HG02870 (cell line): ENCODE measurements at regions not wholly inside any gene's neighbourhood (a gene's known extent, or its start where the extent isn't known, plus 50 kb on each side); places are given as distances from the start of the nearest gene placed in this dataset.

Experiments
- ATAC-seq: cut with Tn5 transposase; IDR thresholded peaks from one replicate; pipeline ENCODE4 v1.9.1; 2021; ENCODE audit warnings: mild to moderate bottlenecking, moderate library complexity; ENCODE audit not compliant: unreplicated experiment

DNA sequence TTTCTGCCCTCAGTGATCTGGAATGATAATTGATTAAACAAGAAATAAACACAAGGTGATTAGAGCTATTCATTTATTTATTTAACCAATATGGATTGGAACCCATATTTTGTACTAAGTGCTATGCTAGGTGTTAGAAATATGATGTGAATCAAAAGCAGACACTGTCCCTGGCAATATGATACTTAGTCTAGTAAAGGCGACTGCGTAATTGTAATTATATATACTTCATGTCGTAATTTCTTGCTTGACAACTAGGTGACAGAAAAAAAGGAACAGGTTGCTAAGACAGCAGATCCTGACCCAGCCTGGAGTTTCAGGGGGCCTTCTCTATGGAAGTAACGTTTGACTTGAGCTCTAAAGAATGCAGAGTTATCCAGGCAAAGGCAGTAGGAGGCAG is 236.5 kb upstream of the F9 start:
- ATAC-seq, result no peak

DNA sequence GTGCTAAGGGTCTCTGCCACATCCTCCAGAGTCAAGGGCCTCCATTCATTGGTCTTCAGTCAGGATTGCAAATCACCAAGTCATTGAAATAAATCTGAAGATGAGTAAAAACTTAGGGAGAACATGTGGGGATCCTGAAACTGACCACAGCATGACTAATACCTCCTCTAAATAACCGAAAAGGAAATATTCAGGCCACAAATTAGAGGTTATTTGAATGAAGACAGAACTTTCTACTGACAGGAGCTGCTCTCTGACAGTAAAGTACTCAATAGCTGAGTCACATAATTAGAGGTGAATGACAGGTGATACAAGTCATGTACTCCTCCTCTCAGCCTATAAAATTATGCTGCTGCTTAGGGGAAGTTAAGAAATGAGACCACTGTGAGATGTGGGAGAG is 240.2 kb upstream of the F9 start:
- ATAC-seq, result peak; percentile 89

DNA sequence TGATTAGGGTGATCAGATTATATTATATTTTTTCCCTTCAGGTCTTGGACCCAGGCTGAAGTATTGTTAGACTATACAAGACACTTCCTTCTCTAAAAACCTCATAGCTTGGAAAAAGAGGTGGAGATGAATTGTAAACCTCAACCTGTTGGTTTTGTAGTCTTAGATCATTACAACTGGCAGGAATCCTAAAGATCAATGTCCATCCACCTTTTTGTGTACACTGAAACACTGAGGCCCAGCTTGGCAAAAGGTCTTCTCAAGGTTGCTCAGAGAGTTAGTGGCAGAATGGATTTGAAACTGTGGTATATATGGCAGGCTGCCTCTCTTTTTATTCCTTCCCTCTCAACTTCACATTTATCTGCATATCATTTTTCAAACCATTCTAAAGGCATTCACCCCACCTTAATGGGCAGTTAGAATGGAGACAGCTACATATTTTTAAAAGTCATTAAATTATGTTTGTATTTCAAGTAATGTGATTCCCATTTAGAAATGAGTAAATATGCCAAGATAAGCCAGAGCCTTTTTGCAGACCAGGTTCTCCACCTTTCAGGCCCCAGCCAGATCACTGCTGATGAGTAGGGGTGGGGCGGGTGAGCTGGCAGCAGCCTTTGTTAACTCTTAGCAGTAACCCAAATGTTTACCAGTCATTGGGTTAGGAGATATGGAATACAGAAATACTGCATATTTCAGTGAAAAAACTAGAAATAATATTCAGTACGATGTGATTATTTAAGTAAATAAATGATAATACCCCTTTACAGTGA is 243.2 kb upstream of the F9 start:
- ATAC-seq, result no peak

GRCh38 chrX:139286342-139286741 is 244.2 kb upstream of the F9 start:
- no peak for ATAC-seq

GRCh38 chrX:139267851-139268250 is 262.7 kb upstream of the F9 start:
- no peak for ATAC-seq

DNA sequence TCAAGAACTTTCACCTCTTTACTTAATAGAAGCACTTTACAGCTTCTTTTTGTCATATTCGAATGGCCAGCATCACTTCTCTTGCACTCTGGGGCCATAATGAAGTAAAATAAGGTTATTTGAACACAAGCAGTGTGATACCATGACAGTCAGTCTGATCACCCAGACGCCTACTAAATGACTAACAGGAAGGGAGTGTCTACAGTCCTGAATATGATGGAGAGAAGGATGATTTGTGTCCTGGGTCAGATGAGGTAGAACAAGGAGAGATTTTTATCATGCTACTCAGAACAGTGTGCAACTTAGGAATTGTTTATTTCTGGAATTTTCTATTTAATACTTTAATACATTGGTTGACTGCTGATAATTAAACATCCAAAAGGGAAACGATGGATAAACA is 284.2 kb upstream of the F9 start:
- no peak for ATAC-seq

GRCh38 chrX:139237141-139237540 is 293.4 kb upstream of the F9 start:
- no peak for ATAC-seq

GRCh38 chrX:139234898-139235297 is 295.6 kb upstream of the F9 start:
- ATAC-seq, result no peak

GRCh38 chrX:139224953-139225665 is 305.4 kb upstream of the F9 start:
- ATAC-seq, result no peak

DNA sequence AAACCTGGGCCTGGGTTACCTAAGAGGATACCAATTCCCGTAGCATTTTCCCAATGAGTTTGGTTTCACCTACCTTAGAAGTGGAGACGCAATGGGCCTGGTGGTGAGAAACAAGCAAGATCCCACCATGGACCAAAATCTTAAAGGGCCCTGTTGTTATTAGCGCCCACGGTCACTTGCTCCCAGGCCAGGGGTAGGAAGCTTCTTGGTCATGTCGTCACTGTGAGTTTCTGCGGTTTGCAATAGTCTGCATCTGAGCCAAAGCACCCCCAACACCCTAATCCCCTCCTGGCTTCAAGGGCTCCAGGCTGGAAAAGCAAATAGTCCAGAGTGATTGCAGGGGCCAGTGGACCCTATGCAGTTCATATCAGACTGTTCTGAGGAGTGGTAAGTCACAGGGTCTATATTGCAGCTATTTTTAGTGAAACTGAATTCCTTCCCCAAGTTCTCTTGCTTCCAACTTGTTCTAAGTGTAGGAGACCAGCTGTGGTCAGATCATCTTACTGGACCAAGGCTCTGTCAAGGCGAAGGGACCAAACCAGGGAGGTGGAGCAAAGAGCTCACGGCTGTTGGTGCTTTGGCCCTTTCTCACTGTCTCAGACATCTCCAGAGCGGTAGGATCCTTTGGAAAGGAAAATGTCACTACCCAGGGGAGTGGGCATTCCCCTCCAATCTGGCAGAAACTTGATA is 307.9 kb upstream of the F9 start:
- ATAC-seq, result no peak

GRCh38 chrX:139213241-139213709 is 317.3 kb upstream of the F9 start:
- ATAC-seq, result no peak

DNA sequence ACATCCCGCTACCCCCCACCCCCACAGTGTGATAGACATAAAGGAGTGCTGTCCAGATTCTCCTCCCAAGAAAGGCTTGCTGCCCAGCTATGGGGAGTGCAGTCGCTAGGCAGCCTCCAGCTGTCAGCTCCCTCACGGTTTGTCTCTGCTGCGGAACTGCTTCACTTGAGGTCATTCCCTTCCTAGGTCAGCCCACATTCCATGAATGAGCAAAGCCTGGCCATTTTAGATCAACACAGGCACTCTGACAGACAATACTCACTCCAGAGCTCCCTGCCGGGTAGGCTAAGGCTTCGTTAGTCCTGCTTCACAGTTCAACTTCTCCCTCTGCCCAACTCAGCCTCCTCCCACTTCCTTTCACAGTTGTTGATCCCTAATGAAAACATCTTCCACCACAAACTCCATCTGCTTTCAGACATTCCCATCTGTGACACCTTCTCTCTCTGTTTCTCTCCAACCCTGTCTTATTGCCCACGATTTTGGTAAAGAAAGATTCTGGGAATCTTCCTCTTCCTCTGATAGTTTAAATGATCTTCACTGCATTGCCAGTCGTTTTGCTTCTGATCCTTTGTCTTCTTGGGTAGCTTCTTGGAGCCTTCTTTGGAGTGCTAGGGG is 318.9 kb upstream of the F9 start:
- ATAC-seq, result no peak

- no peak for ATAC-seq
These were observed 321.2 kb upstream of the F9 start for GRCh38 chrX:139209342-139209741.

GRCh38 chrX:139207655-139208054 is 322.9 kb upstream of the F9 start:
- ATAC-seq, result no peak

- no peak for ATAC-seq
These were observed 323.6 kb upstream of the F9 start for GRCh38 chrX:139206914-139207313.

DNA sequence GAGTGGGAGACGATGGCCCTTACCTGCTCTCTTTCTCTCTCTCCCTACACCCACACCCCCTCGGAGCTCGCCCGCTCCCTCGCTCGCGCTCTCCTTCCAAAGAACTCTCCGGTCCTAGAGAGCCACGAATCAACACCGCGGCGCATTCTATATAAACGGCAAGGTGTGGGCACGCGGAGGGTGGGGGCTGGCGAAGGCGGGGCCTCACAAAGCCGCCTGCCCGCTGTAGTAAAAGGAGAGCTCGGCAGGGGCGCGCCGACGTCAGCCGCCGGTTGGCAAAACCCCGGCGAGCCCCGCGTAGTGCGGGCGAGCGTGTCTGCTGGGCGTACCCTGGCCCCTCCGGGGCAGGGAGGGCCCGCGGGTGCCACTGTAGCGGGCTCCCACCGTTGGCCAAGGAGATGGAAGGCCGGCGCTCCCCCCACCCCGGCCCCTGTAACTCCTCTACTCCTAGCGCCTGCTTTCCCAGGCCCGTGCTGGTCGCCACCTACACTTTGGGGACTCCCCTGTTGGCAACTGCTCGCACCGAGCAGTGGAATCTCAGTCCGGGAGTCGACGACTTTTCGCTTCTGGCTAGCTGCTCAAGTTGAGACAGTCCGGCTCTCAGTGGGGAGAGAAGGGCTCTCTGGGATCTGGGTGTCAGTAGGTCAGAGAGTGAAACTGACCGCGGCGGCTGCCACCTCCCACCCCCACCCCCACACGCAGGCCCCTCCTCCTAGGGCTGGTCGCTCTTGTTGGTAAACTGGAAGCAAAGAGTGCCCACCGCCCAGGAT is 325.5 kb upstream of the F9 start:
- no peak for ATAC-seq

GRCh38 chrX:139204571-139204897 is 326.0 kb upstream of the F9 start:
- ATAC-seq, result no peak

- ATAC-seq, result no peak
These were observed 326.6 kb upstream of the F9 start for GRCh38 chrX:139203651-139204570.

DNA sequence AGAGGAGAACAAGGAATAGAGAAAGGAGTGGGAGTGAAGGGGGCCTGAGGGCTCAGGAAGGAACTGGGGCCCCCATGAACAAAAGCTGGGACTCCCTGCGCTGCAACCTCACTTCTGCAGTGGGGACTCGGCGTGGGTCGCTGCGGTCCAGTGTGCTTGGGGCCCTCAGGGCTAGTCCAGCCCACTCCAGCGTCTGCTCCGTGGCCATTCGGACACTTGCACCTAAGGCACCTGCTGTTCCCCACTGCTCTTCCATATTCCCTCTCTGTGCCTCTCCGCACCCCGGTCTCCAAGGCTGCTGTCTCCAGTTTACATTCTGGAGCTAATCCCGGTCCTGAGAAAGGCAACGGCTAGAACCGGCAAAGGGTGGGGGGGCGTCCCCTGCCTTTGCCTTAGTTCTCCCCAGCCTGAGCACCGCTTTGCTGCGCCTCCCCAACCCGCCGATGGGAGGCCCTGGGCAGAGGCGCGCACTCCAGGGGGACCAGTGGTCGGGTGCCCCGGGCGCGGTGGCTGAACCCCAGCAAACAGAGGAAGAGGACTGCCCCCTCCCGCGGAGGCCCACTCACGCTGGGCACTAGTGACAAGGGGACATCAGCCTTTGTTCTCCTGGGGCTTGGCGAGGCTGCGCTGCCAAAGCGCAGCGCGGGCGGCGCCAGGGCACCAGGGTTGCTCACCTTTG is 327.7 kb upstream of the F9 start:
- no peak for ATAC-seq
